ENCODE measurements at regions not wholly inside any gene's neighbourhood (a gene's known extent, or its start where the extent isn't known, plus 50 kb on each side); places are given as distances from the start of the nearest gene placed in this dataset.

GRCh38 chr4:33334416-33334815 is 2614.2 kb downstream of the PCDH7 start:
- H3K4me3 ChIP-seq (ENCODE audit: low read depth, low read length), result no peak overlapping the region
- no peak for TF ChIP-seq CTCF (IDR thresholded peaks at IDR 0.05; ENCODE audit: borderline replicate concordance, insufficient read depth, low read depth, low read length)

GRCh38 chr4:33339762-33340161 is 2619.6 kb downstream of the PCDH7 start:
- TF ChIP-seq CTCF (IDR thresholded peaks at IDR 0.05; ENCODE audit: borderline replicate concordance, insufficient read depth, low read depth, low read length), result no peak
- H3K4me3 ChIP-seq (ENCODE audit: low read depth, low read length), result no peak overlapping the region

- no peak for TF ChIP-seq CTCF (IDR thresholded peaks at IDR 0.05; ENCODE audit: borderline replicate concordance, insufficient read depth, low read depth, low read length)
- H3K4me3 ChIP-seq (ENCODE audit: low read depth, low read length), result no peak overlapping the region
Measured at GRCh38 chr4:33340168-33340567, 2620.0 kb downstream of the PCDH7 start.

- no peak for TF ChIP-seq CTCF (IDR thresholded peaks at IDR 0.05; ENCODE audit: borderline replicate concordance, insufficient read depth, low read depth, low read length)
- no peak overlapping the region for H3K4me3 ChIP-seq (ENCODE audit: low read depth, low read length)
Measured at GRCh38 chr4:33349376-33349775, 2629.2 kb downstream of the PCDH7 start.

GRCh38 chr4:33357121-33357520 is 2637.0 kb downstream of the PCDH7 start:
- H3K4me3 ChIP-seq (ENCODE audit: low read depth, low read length), result no peak overlapping the region
- TF ChIP-seq CTCF (IDR thresholded peaks at IDR 0.05; ENCODE audit: borderline replicate concordance, insufficient read depth, low read depth, low read length), result no peak

- H3K4me3 ChIP-seq (ENCODE audit: low read depth, low read length), result no peak overlapping the region
- TF ChIP-seq CTCF (IDR thresholded peaks at IDR 0.05; ENCODE audit: borderline replicate concordance, insufficient read depth, low read depth, low read length), result no peak
Measured at GRCh38 chr4:33369446-33369845, 2649.3 kb downstream of the PCDH7 start.

- no peak overlapping the region for H3K4me3 ChIP-seq (ENCODE audit: low read depth, low read length)
- no peak for TF ChIP-seq CTCF (IDR thresholded peaks at IDR 0.05; ENCODE audit: borderline replicate concordance, insufficient read depth, low read depth, low read length)
Measured at GRCh38 chr4:33381816-33382215, 2661.6 kb downstream of the PCDH7 start.

Data from GM12875 (cell line).